Osteoblast (primary cell): ENCODE measurements at regions not wholly inside any gene's neighbourhood (a gene's known extent, or its start where the extent isn't known, plus 50 kb on each side); places are given as distances from the start of the nearest gene placed in this dataset.

Experiments
- DNase-seq: peaks from one replicate; pipeline ENCODE4 v3.0.0; 2011; ENCODE audit warnings: low spot score, mixed read lengths; ENCODE audit not compliant: insufficient read length; ENCODE audit errors: missing footprints
- H2AFZ ChIP-seq: 2 replicates; pipeline ENCODE4 v1.6.0; 2011; ENCODE audit warnings: mild to moderate bottlenecking, low read length
- H3K27ac ChIP-seq: 2 replicates; pipeline ENCODE4 v1.5.1; 2011; ENCODE audit warnings: mild to moderate bottlenecking, low read depth, low read length, moderate library complexity
- H3K27me3 ChIP-seq: 2 replicates; pipeline ENCODE4 v1.6.0; 2012; ENCODE audit warnings: mild to moderate bottlenecking, control low read depth, inconsistent platforms, low read length, moderate library complexity; ENCODE audit not compliant: insufficient read depth
- H3K36me3 ChIP-seq: 2 replicates; pipeline ENCODE4 v1.5.1; 2011; ENCODE audit warnings: mild to moderate bottlenecking, low read length, control low read depth, moderate library complexity; ENCODE audit not compliant: insufficient read depth
- H3K4me1 ChIP-seq: 2 replicates; pipeline ENCODE4 v1.5.1; 2011; ENCODE audit warnings: mild to moderate bottlenecking, low read length, control low read depth, moderate library complexity; ENCODE audit not compliant: insufficient read depth
- H3K4me2 ChIP-seq: 2 replicates; pipeline ENCODE4 v1.6.0; 2011; ENCODE audit warnings: mild to moderate bottlenecking, low read length; ENCODE audit not compliant: insufficient read depth
- H3K4me3 ChIP-seq: fragments of 200-600 bp; sonication (generic); 3 replicates; pipeline ENCODE4 v1.5.1; 2012; ENCODE audit warnings: mild to moderate bottlenecking, low read length, inconsistent platforms; ENCODE audit not compliant: insufficient read depth
- H3K79me2 ChIP-seq: 2 replicates; pipeline ENCODE4 v1.6.0; 2012; ENCODE audit warnings: mild to moderate bottlenecking, low read length, control low read depth, inconsistent platforms; ENCODE audit not compliant: insufficient read depth
- H3K9me3 ChIP-seq: 2 replicates; pipeline ENCODE4 v1.5.1; 2011; ENCODE audit warnings: low read depth, low read length, control low read depth
- H4K20me1 ChIP-seq: 2 replicates; pipeline ENCODE4 v1.6.0; 2012; ENCODE audit warnings: mild to moderate bottlenecking, low read length, control low read depth; ENCODE audit not compliant: insufficient read depth
- TF ChIP-seq, protein P1 (sequence below): IDR thresholded peaks from 2 replicates; pipeline ENCODE4 v1.5.1; 2011; ENCODE audit warnings: mild to moderate bottlenecking, low read depth, low read length, moderate library complexity; ENCODE audit errors: extremely low read depth

DNA sequence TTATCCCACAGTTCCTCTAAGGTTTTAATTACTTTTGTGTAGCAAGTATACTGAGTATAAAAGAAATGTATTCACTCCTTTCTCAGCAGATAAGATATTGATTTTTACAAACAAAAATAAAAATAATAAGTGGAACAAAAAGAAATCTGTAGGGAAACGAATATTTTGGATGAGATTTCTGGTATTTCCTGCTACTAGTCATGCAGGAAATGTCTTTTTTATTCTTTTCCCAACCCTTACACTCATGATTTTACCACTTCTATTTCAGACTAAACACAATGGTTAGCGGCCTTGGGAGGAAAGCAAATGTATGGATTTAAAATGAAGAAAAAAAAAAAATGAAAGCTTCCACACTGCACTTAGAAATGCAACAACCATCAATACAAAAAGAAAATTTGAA is 580.5 kb upstream of the MARCKS start:
- Histone ChIP-seq H3K79me2 (no peaks in the 10 kb centered on the region), H3K27me3 (no peaks in the 10 kb centered on the region), H3K27ac (no peak overlapping the region), H3K36me3 (no peaks in the 10 kb centered on the region), H3K9me3 (no peaks in the 10 kb centered on the region), H3K4me1 (peaks cover 13% of the 10 kb centered on the region), H3K4me3 (no peak overlapping the region), H2AFZ (no peak overlapping the region), H3K4me2 (no peak overlapping the region), H4K20me1 (no peaks in the 10 kb centered on the region)
- DNase-seq: no peak
- TF ChIP-seq, protein P1, sequence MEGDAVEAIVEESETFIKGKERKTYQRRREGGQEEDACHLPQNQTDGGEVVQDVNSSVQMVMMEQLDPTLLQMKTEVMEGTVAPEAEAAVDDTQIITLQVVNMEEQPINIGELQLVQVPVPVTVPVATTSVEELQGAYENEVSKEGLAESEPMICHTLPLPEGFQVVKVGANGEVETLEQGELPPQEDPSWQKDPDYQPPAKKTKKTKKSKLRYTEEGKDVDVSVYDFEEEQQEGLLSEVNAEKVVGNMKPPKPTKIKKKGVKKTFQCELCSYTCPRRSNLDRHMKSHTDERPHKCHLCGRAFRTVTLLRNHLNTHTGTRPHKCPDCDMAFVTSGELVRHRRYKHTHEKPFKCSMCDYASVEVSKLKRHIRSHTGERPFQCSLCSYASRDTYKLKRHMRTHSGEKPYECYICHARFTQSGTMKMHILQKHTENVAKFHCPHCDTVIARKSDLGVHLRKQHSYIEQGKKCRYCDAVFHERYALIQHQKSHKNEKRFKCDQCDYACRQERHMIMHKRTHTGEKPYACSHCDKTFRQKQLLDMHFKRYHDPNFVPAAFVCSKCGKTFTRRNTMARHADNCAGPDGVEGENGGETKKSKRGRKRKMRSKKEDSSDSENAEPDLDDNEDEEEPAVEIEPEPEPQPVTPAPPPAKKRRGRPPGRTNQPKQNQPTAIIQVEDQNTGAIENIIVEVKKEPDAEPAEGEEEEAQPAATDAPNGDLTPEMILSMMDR: no peak

DNA sequence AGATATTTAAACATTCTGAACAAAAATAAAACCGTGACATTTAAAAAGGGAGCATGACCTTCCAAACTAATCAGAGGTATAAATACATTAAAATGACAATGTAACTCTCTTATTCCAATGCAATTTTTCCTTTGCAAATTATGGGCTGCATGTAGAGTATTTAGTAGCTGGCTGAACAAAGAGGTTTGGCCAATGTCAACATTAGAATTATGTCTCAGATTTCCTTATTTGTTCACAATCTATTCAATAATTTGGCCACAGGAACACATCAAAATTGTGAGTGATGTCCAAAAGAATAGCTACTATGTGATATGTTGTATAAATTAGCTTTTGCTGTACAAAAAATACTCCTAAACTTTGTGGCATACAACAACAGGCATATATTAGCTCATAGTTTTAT is 580.0 kb upstream of the MARCKS start:
- Histone ChIP-seq H3K9me3 (no peaks in the 10 kb centered on the region), H3K4me1 (peaks cover 13% of the 10 kb centered on the region), H3K4me2 (no peak overlapping the region), H3K36me3 (no peaks in the 10 kb centered on the region), H3K4me3 (no peak overlapping the region), H4K20me1 (no peaks in the 10 kb centered on the region), H2AFZ (peak overlapping the region; percentile 3), H3K27ac (no peak overlapping the region), H3K27me3 (no peaks in the 10 kb centered on the region), H3K79me2 (no peaks in the 10 kb centered on the region)
- no peak for DNase-seq
- TF ChIP-seq, protein P1: no peak

DNA sequence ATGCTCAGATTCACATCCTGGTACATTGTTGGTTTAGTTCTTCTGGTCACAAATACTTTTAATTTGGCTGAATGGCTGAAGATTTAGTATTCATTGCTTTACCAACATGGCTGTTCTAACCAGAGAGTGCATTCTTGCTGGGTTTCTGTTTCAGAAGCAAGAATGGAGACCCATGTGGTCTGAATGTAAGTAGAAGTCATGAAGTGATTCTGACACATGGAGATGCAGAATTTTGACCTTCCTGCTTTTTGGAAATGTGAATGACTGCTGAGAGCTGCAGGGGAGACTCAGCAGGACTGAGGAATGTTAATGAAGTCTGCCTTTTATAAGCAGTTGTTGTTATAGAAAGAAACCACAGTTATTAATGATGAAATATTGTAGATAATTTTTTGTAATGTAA is 576.1 kb upstream of the MARCKS start:
- TF ChIP-seq, protein P1: no peak
- Histone ChIP-seq H2AFZ (peak overlapping the region; percentile 56), H4K20me1 (no peaks in the 10 kb centered on the region), H3K9me3 (no peaks in the 10 kb centered on the region), H3K4me1 (peaks cover 13% of the 10 kb centered on the region), H3K27ac (no peak overlapping the region), H3K79me2 (no peaks in the 10 kb centered on the region), H3K36me3 (no peaks in the 10 kb centered on the region), H3K4me3 (no peak overlapping the region), H3K4me2 (no peak overlapping the region), H3K27me3 (no peaks in the 10 kb centered on the region)
- no peak for DNase-seq

DNA sequence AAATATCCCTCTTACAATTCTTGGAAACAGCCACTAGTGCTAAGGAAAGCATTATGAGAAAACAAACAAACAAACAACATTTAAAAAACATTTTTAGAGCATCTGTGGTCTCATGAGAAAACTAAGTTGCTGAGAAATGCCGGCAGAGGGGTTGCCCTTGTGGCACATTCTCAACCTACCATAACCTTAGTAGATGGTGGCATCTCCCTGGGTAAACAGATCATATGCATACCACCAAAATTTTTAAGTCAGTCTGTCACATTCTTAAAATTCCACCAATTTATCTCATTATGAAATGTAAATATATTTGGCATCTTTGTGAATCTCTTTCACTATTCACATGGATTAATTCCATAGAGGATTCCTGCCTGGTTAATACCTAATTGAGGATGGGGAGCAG is 575.7 kb upstream of the MARCKS start:
- H3K9me3 ChIP-seq: no peaks in the 10 kb centered on the region
- DNase-seq: no peak
- no peak overlapping the region for H3K4me3 ChIP-seq
- peak overlapping the region; percentile 8 for H3K4me2 ChIP-seq
- H3K79me2 ChIP-seq: no peaks in the 10 kb centered on the region
- no peaks in the 10 kb centered on the region for H4K20me1 ChIP-seq
- no peaks in the 10 kb centered on the region for H3K27me3 ChIP-seq
- TF ChIP-seq, protein P1: no peak
- H2AFZ ChIP-seq: no peak overlapping the region
- peaks cover 13% of the 10 kb centered on the region for H3K4me1 ChIP-seq
- H3K36me3 ChIP-seq: no peaks in the 10 kb centered on the region
- H3K27ac ChIP-seq: no peak overlapping the region
